NCI-H2171 (cell line): ENCODE measurements at regions not wholly inside any gene's neighbourhood (a gene's known extent, or its start where the extent isn't known, plus 50 kb on each side); places are given as distances from the start of the nearest gene placed in this dataset.
"Not testable (repeated sequence)": the region's sequence is repeated elsewhere in the genome, so short reads cannot be mapped to it uniquely, and the experiment has no call there.

Experiments
- DNase-seq: peaks from one replicate; lab custom pipeline; 2025; lab: John Stamatoyannopoulos, UW

DNA sequence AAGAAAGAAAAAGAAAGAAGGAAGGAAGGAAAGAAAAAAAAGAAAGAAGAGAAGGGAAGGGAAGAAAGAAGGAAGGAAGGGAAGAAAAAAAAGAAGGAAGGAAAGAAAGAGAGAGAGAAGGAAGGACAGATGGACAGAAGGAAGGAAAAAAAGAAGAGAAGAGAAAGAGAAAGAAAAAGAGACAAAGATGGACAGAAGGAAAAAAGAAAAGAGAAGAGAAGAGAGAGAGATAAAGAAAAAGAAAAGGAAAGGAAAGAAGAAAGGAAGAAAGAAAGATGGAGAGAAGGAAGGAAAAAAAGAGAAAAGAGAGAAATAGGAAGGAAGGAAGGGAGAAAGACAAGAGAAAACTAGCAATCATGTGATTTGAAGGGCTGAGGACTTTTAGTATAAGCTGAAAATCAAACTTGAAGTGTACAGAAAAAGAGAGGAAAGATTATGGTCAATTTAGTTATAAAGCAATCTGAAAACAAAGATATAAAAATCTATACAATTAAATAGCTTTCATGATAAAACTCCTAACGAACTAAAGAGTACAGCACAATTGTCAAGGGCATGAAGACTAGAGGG is 115.3 kb downstream of the LTN1 start:
- DNase-seq = no peak

DNA sequence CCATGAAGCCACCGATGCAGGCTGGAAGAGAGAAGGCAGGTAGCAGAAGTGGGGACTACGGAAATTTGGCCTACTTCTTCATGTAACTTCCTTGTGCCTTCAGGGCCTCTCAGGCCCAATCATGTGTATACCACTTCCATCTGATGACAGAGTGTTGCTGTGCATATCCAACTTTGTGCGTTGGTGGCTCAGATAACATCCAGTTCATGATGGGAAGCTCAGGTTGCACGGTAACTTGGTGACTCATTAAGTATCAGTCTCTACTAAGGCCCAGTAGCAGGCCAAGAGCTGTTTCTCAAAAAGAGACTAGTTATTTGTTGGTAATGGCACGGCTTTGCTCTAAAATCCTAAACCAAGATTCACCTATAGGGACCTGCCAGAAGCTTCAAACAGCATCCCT is 117.6 kb downstream of the LTN1 start:
- DNase-seq = no peak

GRCh38 chr21:28872218-28872617 is 120.5 kb downstream of the LTN1 start:
- DNase-seq = no peak

GRCh38 chr21:28871388-28872010 is 121.2 kb downstream of the LTN1 start:
- no peak for DNase-seq

DNA sequence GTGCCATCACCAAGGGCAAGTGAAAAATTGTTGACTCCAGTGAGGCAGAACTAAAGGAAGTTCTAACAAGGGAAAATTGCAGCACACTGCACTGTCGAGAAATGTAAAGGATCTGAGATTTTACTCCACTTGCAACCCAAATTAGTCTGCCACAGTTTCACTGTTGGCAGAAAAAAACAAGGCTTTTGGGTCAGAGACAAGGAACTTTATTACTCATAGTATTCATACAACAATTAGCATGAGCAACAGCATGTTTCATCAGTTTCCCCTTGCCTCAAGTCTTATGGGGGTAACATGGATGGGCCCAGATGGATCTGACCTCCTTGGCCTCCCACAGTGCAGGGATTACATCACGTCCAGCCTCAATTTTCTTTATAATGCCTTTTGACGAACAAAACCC is 125.3 kb downstream of the LTN1 start:
- DNase-seq = no peak

DNA sequence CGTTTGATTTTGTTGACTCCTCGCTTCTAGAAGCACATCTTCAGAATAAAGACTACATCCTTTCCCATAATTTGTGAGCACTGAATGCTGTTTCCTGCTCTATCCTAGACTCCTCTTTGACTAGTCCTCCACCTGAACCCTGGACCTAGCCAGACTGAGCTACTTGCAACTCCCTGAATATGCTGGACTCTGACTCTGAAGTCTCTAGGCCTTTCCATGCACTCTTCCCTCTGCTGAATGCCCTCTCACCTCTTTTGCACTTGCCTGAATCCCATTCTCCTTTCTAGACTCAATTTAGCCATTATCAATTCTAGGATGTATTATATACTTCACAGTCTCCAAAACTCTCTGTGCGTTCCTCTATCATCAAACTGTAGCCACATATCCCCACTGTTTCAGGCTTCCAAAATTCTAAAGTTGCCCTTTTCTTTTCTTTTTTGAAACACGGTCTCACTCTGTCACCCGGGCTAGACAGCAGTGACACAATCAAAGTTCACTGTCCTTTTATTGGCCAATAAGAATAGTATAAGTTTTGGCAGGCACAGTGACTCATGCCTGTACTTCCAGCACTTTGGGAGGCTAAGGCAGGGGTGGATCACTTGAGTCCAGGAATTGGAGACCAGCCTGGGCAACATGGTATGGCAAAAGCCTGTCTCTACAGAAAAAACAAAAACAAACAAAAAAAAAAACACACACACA is 127.0 kb downstream of the LTN1 start:
- DNase-seq = no peak

DNA sequence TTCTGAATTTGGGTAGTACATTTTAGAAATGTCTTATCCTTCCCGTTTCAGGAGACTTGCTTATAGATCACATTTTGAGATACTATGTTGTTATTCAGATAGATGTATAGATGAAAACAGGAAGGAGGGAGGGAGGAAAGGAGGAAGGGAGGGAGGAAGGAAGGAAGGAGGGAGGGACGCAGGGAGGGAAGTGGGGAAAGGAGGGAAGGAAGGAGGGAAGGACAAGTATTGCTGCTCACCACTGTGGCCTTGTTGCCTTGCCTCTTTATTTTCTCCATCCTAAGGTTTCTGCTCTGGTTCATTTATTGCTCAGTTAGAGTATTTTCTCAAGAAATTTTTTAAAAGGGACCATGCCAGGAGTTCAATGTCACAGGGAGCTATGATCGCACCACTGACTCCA is 134.3 kb downstream of the LTN1 start:
- no peak for DNase-seq

- no peak for DNase-seq
These were observed 134.9 kb downstream of the LTN1 start for GRCh38 chr21:28857752-28858151.

- no peak for DNase-seq
These were observed 136.0 kb downstream of the LTN1 start for GRCh38 chr21:28856588-28857250.

- DNase-seq = no peak
These were observed 140.0 kb downstream of the LTN1 start for GRCh38 chr21:28852706-28853105.

- no peak for DNase-seq
These were observed 141.0 kb downstream of the LTN1 start for GRCh38 chr21:28851645-28852044.

- DNase-seq = not testable (repeated sequence)
These were observed 153.4 kb downstream of the LTN1 start for GRCh38 chr21:28839237-28839636.

DNA sequence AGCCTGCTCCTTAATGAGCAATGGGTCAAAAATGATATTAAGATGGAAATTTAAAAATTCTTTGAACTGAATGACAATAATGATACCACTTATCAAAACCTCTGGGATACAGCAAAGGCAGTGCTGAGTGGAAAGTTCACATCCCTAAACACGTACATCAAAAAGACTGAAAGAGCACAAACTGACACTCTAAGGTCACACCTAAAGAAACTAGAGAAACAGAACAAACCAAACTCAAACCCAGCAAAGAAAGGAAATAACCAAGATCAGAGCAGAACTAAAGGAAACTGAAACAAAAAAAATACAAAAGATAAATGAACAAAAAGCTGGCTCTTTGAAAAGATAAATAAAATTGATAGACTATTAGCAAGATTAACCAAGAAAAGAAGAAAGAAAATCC is 155.3 kb downstream of the LTN1 start:
- DNase-seq = not testable (repeated sequence)

DNA sequence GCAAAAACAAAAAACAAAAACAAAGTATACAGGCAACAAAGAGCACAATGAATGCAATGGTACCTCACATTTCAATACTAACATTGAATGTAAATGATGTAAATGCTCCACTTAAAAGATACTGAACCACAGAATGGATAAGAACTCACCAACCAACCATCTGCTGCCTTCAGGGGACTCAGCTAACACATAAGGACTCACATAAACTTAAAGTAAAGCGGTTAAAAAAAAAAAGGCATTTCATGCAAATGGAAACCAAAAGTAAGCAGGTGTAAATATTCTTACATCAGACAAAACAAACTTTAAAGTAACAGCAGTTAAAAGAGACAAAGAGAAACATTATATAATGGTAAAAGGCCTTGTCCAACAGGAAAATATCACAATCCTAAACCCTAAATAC is 156.1 kb downstream of the LTN1 start:
- not testable (repeated sequence) for DNase-seq

- no peak for DNase-seq
These were observed 158.1 kb downstream of the LTN1 start for GRCh38 chr21:28834335-28835238.

GRCh38 chr21:28833609-28834008 is 159.1 kb downstream of the LTN1 start:
- no peak for DNase-seq

- DNase-seq = no peak
These were observed 159.5 kb downstream of the LTN1 start for GRCh38 chr21:28833182-28833581.

DNA sequence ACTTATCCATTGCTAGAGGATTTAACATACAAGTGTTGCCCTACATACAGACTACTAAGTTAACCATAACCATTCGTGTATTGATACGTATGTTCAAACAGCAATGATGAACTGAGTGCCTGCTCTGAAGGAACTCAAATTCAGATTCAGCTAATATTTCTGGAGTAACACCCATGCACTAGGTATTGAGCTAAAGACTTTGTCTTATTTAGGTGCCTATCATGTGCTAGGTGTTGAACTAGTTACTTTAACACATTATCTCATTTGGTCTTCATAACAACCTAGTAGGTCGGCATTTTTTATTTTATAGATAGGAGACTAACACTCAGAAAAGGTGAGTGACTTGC is 160.0 kb downstream of the LTN1 start:
- no peak for DNase-seq

GRCh38 chr21:28832013-28832714 is 160.5 kb downstream of the LTN1 start:
- no peak for DNase-seq

- no peak for DNase-seq
These were observed 163.7 kb downstream of the LTN1 start for GRCh38 chr21:28828981-28829380.

DNA sequence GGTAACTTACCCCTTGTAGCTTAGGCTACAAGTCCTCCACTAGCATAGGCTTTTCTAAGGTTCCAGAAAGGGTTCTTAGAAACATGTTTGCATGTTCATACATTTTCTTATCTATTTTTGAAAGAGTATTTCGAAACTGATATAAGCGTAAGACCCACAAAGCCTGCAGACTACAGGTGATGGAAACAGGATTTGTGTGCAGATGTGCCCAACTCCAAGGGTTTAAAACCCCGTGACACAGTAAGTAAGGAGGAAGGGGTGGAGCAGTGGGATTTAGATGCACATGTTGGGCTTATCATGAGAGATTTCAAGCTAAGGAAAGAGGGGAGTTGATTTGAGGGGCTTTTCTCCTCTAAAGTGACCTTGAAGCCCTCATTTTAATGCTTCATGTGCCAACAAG is 164.7 kb downstream of the LTN1 start:
- no peak for DNase-seq

DNA sequence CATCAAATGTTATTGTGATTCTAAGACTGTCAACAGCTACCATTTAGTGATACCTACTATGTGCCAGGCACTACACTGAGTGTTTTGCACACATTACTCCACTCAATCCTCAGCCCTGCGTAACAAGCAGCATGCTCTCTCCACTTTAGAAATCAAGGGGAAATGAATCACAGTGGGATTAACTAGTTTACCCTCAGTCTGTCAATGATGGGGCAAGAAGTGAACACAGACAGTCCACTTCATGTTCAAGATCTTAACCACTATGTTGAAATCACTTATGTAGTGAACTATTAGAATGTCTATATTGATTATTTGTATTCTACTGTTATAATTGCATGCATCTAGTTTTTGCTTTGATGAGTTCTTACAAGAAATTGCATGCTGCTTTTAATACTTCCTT is 165.3 kb downstream of the LTN1 start:
- DNase-seq = no peak
